Fibroblast of skin of right biceps (primary cell): ENCODE measurements at regions not wholly inside any gene's neighbourhood (a gene's known extent, or its start where the extent isn't known, plus 50 kb on each side); places are given as distances from the start of the nearest gene placed in this dataset.

ENCODE experiments used
- DNase-seq: peaks from one replicate; pipeline ENCODE4 v3.0.0-alpha.2; 2013

DNA sequence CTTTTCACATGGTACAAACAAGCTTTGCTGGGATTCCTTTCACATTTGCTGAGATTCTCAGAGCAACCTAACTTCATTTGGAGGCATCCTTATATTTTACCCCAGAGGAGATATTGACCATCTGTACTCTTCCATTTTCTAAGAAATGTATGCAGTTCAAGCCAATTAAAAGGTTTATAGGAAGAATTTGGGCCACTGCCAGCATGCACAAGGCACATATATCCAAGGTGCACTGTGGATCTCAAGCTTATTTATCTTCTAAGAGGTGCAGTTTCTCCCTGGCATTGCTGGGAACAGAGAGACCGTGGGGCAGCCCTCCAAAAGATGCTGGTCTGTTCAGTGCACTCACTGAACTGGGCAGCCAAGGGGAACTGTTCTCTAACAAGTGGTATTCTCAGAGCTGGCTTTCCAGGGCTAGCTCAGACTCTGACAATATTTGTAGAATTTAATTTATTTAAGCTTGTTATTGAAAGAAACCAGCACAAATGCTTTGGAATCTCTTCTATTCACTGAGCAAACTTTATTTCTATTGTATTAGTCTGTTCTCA is 213.3 kb downstream of the TENT4A start:
- no peak for DNase-seq

GRCh38 chr5:6936031-6936430 is 222.8 kb downstream of the TENT4A start:
- no peak for DNase-seq

DNA sequence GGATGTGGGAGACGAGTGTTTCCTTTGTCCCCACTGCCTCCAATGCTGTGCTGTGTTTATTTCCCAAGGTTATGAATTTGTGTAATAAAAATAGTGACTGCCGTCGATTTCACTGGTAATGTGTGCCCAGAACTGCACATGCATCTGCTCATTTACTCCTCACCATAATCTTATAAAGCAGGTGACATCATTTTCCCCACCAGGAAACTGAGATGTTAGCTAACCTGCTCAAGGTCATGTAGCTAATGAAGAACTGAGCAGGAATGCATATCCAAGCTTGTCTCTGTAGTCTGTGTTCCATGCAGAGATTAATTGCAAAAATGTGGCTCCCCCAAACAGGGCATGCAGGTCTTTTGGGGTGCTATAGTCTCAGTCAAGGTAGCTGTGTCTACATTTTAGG is 224.4 kb downstream of the TENT4A start:
- no peak for DNase-seq

DNA sequence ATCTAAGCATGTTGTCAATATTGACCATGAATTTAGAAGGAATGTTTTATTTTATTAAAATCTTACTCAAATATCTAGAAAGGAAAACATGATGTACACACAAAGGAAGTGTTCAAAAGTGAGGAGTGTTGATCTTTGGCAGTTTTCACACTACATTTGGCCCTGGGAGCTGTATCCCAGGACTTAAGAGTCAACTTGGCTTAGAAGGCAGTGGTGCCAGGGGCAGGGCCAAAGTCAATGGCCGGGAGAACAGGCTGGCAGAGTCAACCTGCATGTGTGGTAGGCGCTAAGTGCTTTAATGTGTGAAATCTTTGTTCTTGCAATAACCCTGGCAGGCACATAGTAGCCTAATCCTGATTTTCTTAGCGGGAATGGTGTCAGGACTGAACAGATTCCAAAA is 228.4 kb downstream of the TENT4A start:
- DNase-seq = no peak

GRCh38 chr5:6943197-6944112 is 230.2 kb downstream of the TENT4A start:
- DNase-seq = no peak

DNA sequence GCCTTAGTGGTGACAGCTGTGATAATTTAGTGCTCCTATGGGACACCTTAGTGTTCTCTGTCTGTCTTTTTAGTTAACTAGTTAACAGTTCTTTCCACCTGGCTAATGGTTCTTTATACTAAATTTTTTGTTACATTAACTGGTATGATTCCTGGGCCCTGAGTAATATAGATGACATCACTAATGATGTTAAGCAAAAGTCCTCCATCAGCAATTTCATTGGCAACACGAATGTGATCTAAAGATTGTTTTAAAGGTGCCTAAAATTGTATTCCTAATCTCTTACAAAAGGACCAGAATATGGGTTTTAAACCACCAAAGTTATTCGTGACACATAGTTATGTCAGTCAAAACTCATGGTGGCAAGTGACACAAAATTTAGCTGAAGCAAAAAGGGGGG is 235.3 kb downstream of the TENT4A start:
- no peak for DNase-seq

DNA sequence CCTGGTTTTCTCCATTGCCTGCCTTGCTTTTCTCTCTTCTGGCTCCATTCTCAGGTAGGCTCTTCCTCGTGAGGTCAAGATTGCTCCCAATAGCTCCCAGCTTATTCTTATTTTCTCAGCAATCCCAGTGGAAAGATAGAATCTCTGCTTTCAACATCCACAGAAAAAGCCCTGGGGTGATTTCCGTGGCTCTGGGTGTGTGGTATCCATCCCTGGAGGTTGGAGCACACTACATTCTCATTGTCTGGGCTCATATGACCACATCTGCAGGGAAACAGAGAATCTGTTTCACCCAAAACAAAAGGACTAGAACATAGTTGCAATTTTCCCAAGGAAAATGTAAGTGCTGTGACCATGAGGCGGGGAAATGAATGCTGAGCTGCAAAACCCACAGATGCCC is 236.0 kb downstream of the TENT4A start:
- no peak for DNase-seq

- DNase-seq = no peak
Observed at GRCh38 chr5:6950250-6950649, 237.0 kb downstream of the TENT4A start.

GRCh38 chr5:6950860-6951259 is 237.6 kb downstream of the TENT4A start:
- no peak for DNase-seq

GRCh38 chr5:6961123-6961522 is 247.9 kb downstream of the TENT4A start:
- DNase-seq = no peak

- DNase-seq = no peak
Observed at GRCh38 chr5:6961837-6962635, 248.8 kb downstream of the TENT4A start.

- no peak for DNase-seq
Observed at GRCh38 chr5:6976971-6977370, 263.7 kb downstream of the TENT4A start.

- DNase-seq = no peak
Observed at GRCh38 chr5:6979061-6979460, 265.8 kb downstream of the TENT4A start.

DNA sequence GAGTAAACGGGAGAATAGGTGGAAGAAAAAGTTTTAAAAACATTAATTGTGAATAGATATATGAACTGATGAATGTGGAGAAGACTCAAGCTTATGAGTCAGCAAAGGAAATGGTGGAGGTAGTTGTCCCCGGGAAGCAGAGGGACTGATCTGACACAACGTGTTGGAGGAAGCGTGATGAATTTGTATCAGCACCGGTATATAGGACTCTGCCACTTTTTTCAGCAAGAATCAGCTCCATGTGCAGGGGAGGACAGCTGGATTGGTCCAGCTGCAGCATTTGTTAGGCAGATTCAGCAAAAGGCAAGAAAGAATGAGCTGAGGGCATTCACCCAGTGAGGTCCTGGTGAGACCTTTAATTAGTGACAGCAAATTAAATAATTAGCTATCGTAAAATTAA is 276.0 kb downstream of the TENT4A start:
- no peak for DNase-seq

GRCh38 chr5:6994097-6994496 is 280.9 kb downstream of the TENT4A start:
- no peak for DNase-seq

DNA sequence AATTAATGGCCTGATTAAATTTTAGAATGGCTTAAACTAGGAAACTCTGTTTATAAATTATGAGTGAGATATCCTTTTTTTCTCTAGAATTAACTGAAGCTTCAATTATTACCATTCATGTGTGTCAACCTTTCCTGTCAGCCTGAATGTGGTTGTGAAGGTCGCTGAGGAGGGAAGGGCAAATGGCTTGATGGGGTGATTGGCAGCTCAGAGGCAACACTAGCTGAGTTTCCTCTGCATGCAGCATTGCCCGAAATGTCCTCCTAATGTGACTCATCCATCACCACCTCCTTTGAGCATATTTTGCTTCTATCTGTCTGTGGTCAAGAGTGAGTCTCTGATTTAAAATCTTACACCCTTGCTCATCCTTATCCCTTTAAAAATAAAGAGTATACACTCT is 281.9 kb downstream of the TENT4A start:
- no peak for DNase-seq

GRCh38 chr5:7000310-7000709 is 287.1 kb downstream of the TENT4A start:
- no peak for DNase-seq

GRCh38 chr5:7010591-7010990 is 297.4 kb downstream of the TENT4A start:
- no peak for DNase-seq

- DNase-seq = no peak
Observed at GRCh38 chr5:7012057-7012456, 298.8 kb downstream of the TENT4A start.

DNA sequence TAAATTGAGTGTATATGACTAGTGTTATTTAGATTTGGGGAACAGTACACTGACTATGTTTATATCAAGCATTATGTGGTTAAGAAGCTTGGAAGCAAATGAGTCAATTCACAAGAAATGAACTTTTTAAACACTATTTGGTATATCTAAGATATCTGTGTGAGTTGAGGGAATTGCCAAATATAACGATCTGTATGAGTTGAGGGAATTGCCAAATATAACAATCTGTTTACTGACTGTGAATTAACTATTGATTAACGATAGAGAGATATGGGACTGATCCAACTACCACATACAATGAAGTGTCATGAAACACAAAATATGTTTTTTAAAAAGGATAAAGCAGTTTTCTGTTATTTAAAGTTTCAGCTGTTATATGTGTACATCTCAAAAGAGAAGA is 301.4 kb downstream of the TENT4A start:
- no peak for DNase-seq

GRCh38 chr5:7015586-7016256 is 302.5 kb downstream of the TENT4A start:
- DNase-seq = no peak

- no peak for DNase-seq
Observed at GRCh38 chr5:7016999-7017747, 303.9 kb downstream of the TENT4A start.

DNA sequence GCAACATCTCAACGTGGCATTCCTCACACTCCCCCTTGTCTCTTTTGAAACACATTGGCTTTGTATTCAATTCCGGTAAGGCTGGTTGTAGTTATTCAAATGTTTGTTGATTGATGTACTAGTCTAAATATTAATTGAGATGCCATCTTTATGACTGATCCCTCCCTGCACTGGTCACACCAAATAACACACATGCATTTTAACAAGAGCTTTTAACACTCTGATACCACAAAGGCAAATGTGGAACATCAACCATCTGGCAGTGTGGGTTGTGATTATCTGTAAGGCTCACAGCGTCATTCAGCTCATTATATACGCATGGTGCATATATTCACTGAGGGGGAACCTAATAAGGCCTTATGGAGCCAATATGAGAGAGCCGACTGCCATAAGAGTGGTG is 305.0 kb downstream of the TENT4A start:
- DNase-seq = no peak
